H9 (cell line): ENCODE measurements at regions not wholly inside any gene's neighbourhood (a gene's known extent, or its start where the extent isn't known, plus 50 kb on each side); places are given as distances from the start of the nearest gene placed in this dataset.

Experiments used
- DNase-seq: peaks from one replicate; pipeline ENCODE4 v3.0.0-alpha.2; 2017
- H2AFZ ChIP-seq: one replicate; pipeline ENCODE4 v1.6.1; 2013; ENCODE audit warnings: mild to moderate bottlenecking, low read length, control low read depth, moderate library complexity
- H2AK5ac ChIP-seq: 2 replicates; pipeline ENCODE4 v1.6.1; 2013; ENCODE audit warnings: low read length, control low read depth, mixed read lengths; ENCODE audit not compliant: insufficient read length
- H2BK120ac ChIP-seq: one replicate; pipeline ENCODE4 v1.6.1; 2013; ENCODE audit warnings: low read depth, mild to moderate bottlenecking, low read length, control low read depth, inconsistent platforms; ENCODE audit not compliant: poor library complexity, severe bottlenecking
- H2BK12ac ChIP-seq: 2 replicates; pipeline ENCODE4 v1.6.1; 2013; ENCODE audit warnings: low read length, control low read depth, mixed read lengths, low read depth; ENCODE audit not compliant: insufficient read length
- H2BK15ac ChIP-seq: 2 replicates; pipeline ENCODE4 v1.6.1; 2013; ENCODE audit warnings: low read depth, low read length, control low read depth
- H2BK20ac ChIP-seq: one replicate; pipeline ENCODE4 v1.6.1; 2013; ENCODE audit warnings: low read depth, mild to moderate bottlenecking, low read length, control low read depth, inconsistent platforms; ENCODE audit not compliant: poor library complexity, severe bottlenecking
- H2BK5ac ChIP-seq: 2 replicates; pipeline ENCODE4 v1.6.1; 2013; ENCODE audit warnings: low read length, control low read depth, mixed read lengths; ENCODE audit not compliant: insufficient read length
- H3K14ac ChIP-seq: 2 replicates; pipeline ENCODE4 v1.6.1; 2013; ENCODE audit warnings: low read length, control low read depth; ENCODE audit not compliant: insufficient read depth
- H3K18ac ChIP-seq: 2 replicates; pipeline ENCODE4 v1.6.1; 2013; ENCODE audit warnings: low read depth, mild to moderate bottlenecking, mixed read lengths, low read length, control low read depth; ENCODE audit not compliant: insufficient read length
- H3K23ac ChIP-seq: 2 replicates; pipeline ENCODE4 v1.6.1; 2013; ENCODE audit warnings: low read length, control low read depth, mixed read lengths, low read depth; ENCODE audit not compliant: insufficient read length
- H3K23me2 ChIP-seq: 2 replicates; pipeline ENCODE4 v1.6.1; 2013; ENCODE audit warnings: low read depth, mild to moderate bottlenecking, mixed read lengths, low read length, control low read depth; ENCODE audit not compliant: insufficient read length, poor library complexity, severe bottlenecking
- H3K27ac ChIP-seq: 2 replicates; pipeline ENCODE4 v1.5.1; 2013; ENCODE audit warnings: low read length, control low read depth, mixed read lengths, low read depth; ENCODE audit not compliant: insufficient read length
- H3K27me3 ChIP-seq: 2 replicates; pipeline ENCODE4 v1.6.1; 2013; ENCODE audit warnings: low read length, control low read depth, inconsistent platforms; ENCODE audit not compliant: insufficient read depth
- H3K4ac ChIP-seq: 2 replicates; pipeline ENCODE4 v1.6.1; 2013; ENCODE audit warnings: low read depth, mild to moderate bottlenecking, control low read depth, inconsistent platforms, low read length, moderate library complexity
- H3K4me1 ChIP-seq: 2 replicates; pipeline ENCODE4 v1.6.1; 2013; ENCODE audit warnings: low read length, control low read depth, inconsistent platforms; ENCODE audit not compliant: insufficient read depth
- H3K4me2 ChIP-seq: 2 replicates; pipeline ENCODE4 v1.6.1; 2013; ENCODE audit warnings: low read length, control low read depth, mixed read lengths; ENCODE audit not compliant: insufficient read length, insufficient read depth
- H3K56ac ChIP-seq: 2 replicates; pipeline ENCODE4 v1.6.1; 2013; ENCODE audit warnings: low read depth, mild to moderate bottlenecking, mixed read lengths, low read length, control low read depth; ENCODE audit not compliant: insufficient read length
- H3K79me1 ChIP-seq: 2 replicates; pipeline ENCODE4 v1.6.1; 2013; ENCODE audit warnings: low read depth, mild to moderate bottlenecking, moderate library complexity, low read length, control low read depth, inconsistent platforms; ENCODE audit not compliant: insufficient read depth, poor library complexity, severe bottlenecking
- H3K79me2 ChIP-seq: 2 replicates; pipeline ENCODE4 v1.6.1; 2013; ENCODE audit warnings: low read length, control low read depth, inconsistent platforms; ENCODE audit not compliant: insufficient read depth
- H3K9ac ChIP-seq: 2 replicates; pipeline ENCODE4 v1.6.1; 2013; ENCODE audit warnings: low read length, control low read depth, mixed read lengths; ENCODE audit not compliant: insufficient read length; ENCODE audit errors: extremely low read depth
- H3K9me3 ChIP-seq: one replicate; pipeline ENCODE4 v1.6.1; 2013; ENCODE audit warnings: low read depth, low read length, inconsistent platforms; ENCODE audit not compliant: control insufficient read depth
- H3T11ph ChIP-seq: one replicate; pipeline ENCODE4 v1.6.1; 2013; ENCODE audit warnings: mild to moderate bottlenecking, low read length, control low read depth, inconsistent platforms
- H4K20me1 ChIP-seq: one replicate; pipeline ENCODE4 v1.6.1; 2013; ENCODE audit not compliant: control insufficient read depth, insufficient read length, insufficient read depth
- H4K5ac ChIP-seq: 2 replicates; pipeline ENCODE4 v1.6.1; 2013; ENCODE audit warnings: low read depth, mild to moderate bottlenecking, mixed read lengths, low read length, control low read depth; ENCODE audit not compliant: insufficient read length
- H4K8ac ChIP-seq: replicated peaks from 2 replicates; pipeline ENCODE4 v1.6.1; 2013; ENCODE audit warnings: low read length, control low read depth, mixed read lengths, low read depth; ENCODE audit not compliant: insufficient read length
- H4K91ac ChIP-seq: 2 replicates; pipeline ENCODE4 v1.6.1; 2013; ENCODE audit warnings: low read depth, mild to moderate bottlenecking, moderate library complexity, mixed read lengths, low read length, control low read depth; ENCODE audit not compliant: insufficient read length
- H3K27ac Mint-ChIP-seq, 3 experiments: 2 replicates in 2 of 3; 3 replicates in 1 of 3; pipeline ENCODE4 v1.8.0; 2020 to 2021; ENCODE audit warnings: mixed read lengths in 3 of 3, mild to moderate bottlenecking in 1 of 3, moderate library complexity in 1 of 3
- H3K27me3 Mint-ChIP-seq: 2 replicates; pipeline ENCODE4 v1.8.0; 2021; ENCODE audit warnings: low read depth, mild to moderate bottlenecking, moderate library complexity, mixed read lengths
- H3K36me3 Mint-ChIP-seq, 3 experiments: 2 replicates in 2 of 3; 3 replicates in 1 of 3; pipeline ENCODE4 v1.8.0; 2020 to 2021; ENCODE audit warnings: low read depth in 3 of 3, mixed read lengths in 3 of 3; ENCODE audit not compliant: insufficient read depth in 1 of 3
- H3K4me1 Mint-ChIP-seq, 2 experiments: 2 replicates each; pipeline ENCODE4 v1.8.0; 2020; ENCODE audit warnings: mixed read lengths in 2 of 2
- H3K4me3 Mint-ChIP-seq, 2 experiments: 2 replicates in 1 of 2; 3 replicates in 1 of 2; pipeline ENCODE4 v1.8.0; 2020 to 2021; ENCODE audit warnings: mild to moderate bottlenecking in 2 of 2, mixed read lengths in 2 of 2, moderate library complexity in 1 of 2
- H3K9me3 Mint-ChIP-seq, 2 experiments: 2 replicates in 1 of 2; 3 replicates in 1 of 2; pipeline ENCODE4 v1.8.0; 2020; ENCODE audit warnings: mild to moderate bottlenecking in 2 of 2, mixed read lengths in 2 of 2, moderate library complexity in 1 of 2
- CTCF ChIP-seq: fragments of 200-600 bp; sonication (generic); conservative IDR thresholded peaks from 3 replicates; pipeline ENCODE4 v1.8.0; 2021; ENCODE audit warnings: antibody characterized with exemption, mild to moderate bottlenecking
- WGBS: extraction: QIAGEN DNeasy Blood & Tissue Kit; methylation state at CpG from one replicate; pipeline ENCODE4 v1.1.7; 2013; ENCODE audit warnings: missing lambda C conversion rate, low lambda C conversion rate, mixed read lengths; ENCODE audit not compliant: insufficient read length; ENCODE audit errors: extremely low coverage; 5-methylcytosine and 5-hydroxymethylcytosine counted together

GRCh38 chr17:33814852-33815251, 440.2 kb upstream of the CCL2 start:
- Histone ChIP-seq H3T11ph (no peak overlapping the region), H2BK12ac (no peak overlapping the region), H3K79me2 (no peaks in the 10 kb centered on the region), H3K27ac (no peak overlapping the region), H3K14ac (no peak overlapping the region), H2AK5ac (no peak overlapping the region), H4K5ac (no peak overlapping the region), H3K56ac (no peak overlapping the region), H3K4me1 (no peaks in the 10 kb centered on the region), H2BK20ac (no peak overlapping the region), H3K9me3 (no peaks in the 10 kb centered on the region), H3K79me1 (no peaks in the 10 kb centered on the region), H3K23ac (no peak overlapping the region), H2BK120ac (no peak overlapping the region), H3K23me2 (no peaks in the 10 kb centered on the region), H4K20me1 (no peaks in the 10 kb centered on the region), H3K4ac (no peak overlapping the region), H2BK15ac (no peak overlapping the region), H3K27me3 (no peaks in the 10 kb centered on the region; the same call in 1 of the 2 replicates), H4K91ac (no peak overlapping the region), H3K18ac (no peak overlapping the region), H3K4me2 (no peak overlapping the region), H2AFZ (no peak overlapping the region), H3K9ac (no peak overlapping the region), H4K8ac (no peak overlapping the region), H2BK5ac (no peak overlapping the region)
- Mint-ChIP-seq H3K4me1 (peaks cover 21 to 30% of the 10 kb centered on the region in 2 experiments), H3K27me3 (peaks cover 6% of the 10 kb centered on the region), H3K4me3 (no peak overlapping the region), H3K27ac (peak overlapping the region in 1 of 3 experiments; percentile 63; a peak in 1 of 7 replicates), H3K36me3 (no peaks in the 10 kb centered on the region), H3K9me3 (no peaks in the 10 kb centered on the region)
- DNase-seq: no peak
- TF ChIP-seq CTCF: no peak
- WGBS: no CpG with 5 or more reads among the region's 2 CpGs
